Left renal cortex interstitium (tissue), 4 donors: ENCODE measurements at regions not wholly inside any gene's neighbourhood (a gene's known extent, or its start where the extent isn't known, plus 50 kb on each side); places are given as distances from the start of the nearest gene placed in this dataset.

ENCODE experiments used
- DNase-seq, 4 donors: peaks; one replicate each; pipeline ENCODE4 v3.0.0-alpha.2; 2013; ENCODE audit warnings: low read depth in 4 of 4, low spot score in 2 of 4, missing footprints in 1 of 4

- no peak for DNase-seq
These were observed 98.6 kb upstream of the PRR20G start for GRCh38 chr3:127386490-127386889.

- DNase-seq = no peak
These were observed 97.7 kb upstream of the PRR20G start for GRCh38 chr3:127385540-127385870.

GRCh38 chr3:127384717-127385539 lies 97.1 kb upstream of the PRR20G start:
- DNase-seq = no peak

- DNase-seq = no peak
These were observed 95.9 kb upstream of the PRR20G start for GRCh38 chr3:127383656-127384179.

GRCh38 chr3:127377801-127378655 lies 90.2 kb upstream of the PRR20G start:
- no peak for DNase-seq

GRCh38 chr3:127375151-127375930 lies 87.5 kb upstream of the PRR20G start:
- no peak for DNase-seq

- DNase-seq = no peak
These were observed 86.5 kb upstream of the PRR20G start for GRCh38 chr3:127374086-127375010.

- DNase-seq = no peak
These were observed 85.7 kb upstream of the PRR20G start for GRCh38 chr3:127373441-127374085.

- no peak for DNase-seq
These were observed 84.0 kb upstream of the PRR20G start for GRCh38 chr3:127371846-127372245.

- DNase-seq = no peak
These were observed 83.5 kb upstream of the PRR20G start for GRCh38 chr3:127371334-127371733.

- no peak for DNase-seq
These were observed 83.1 kb upstream of the PRR20G start for GRCh38 chr3:127370906-127371305.

GRCh38 chr3:127369356-127369935 lies 81.6 kb upstream of the PRR20G start:
- no peak for DNase-seq

- DNase-seq = no peak
These were observed 80.6 kb upstream of the PRR20G start for GRCh38 chr3:127368186-127369032.

- DNase-seq = no peak
These were observed 79.7 kb upstream of the PRR20G start for GRCh38 chr3:127367593-127367992.

GRCh38 chr3:127366383-127366782 lies 78.5 kb upstream of the PRR20G start:
- DNase-seq = no peak

GRCh38 chr3:127365163-127365798 lies 77.4 kb upstream of the PRR20G start:
- DNase-seq = no peak

- no peak for DNase-seq
These were observed 76.0 kb upstream of the PRR20G start for GRCh38 chr3:127363891-127364290.

GRCh38 chr3:127363171-127363570 lies 75.3 kb upstream of the PRR20G start:
- DNase-seq = no peak
